H1 (cell line): ENCODE measurements at regions not wholly inside any gene's neighbourhood (a gene's known extent, or its start where the extent isn't known, plus 50 kb on each side); places are given as distances from the start of the nearest gene placed in this dataset.

Source experiments
- KDM4A ChIP-seq: IDR thresholded peaks from one replicate; pipeline ENCODE4 v1.7.1; 2012; ENCODE audit warnings: low read depth, mild to moderate bottlenecking, moderate library complexity, low read length, inconsistent platforms; ENCODE audit not compliant: severe bottlenecking
- PHF8 ChIP-seq: fragments of 200-600 bp; sonication (generic); conservative IDR thresholded peaks from 2 replicates; pipeline ENCODE4 v1.7.1; 2012; ENCODE audit warnings: low read depth, mild to moderate bottlenecking, inconsistent platforms, low read length, moderate library complexity
- SIN3A ChIP-seq, 2 experiments: IDR thresholded peaks in 1 of 2; conservative IDR thresholded peaks in 1 of 2; 2 replicates each; pipeline ENCODE4 v1.6.1; 2011 to 2012; ENCODE audit warnings: low read length in 2 of 2, improper control_type of control experiment in 1 of 2, low read depth in 1 of 2, mild to moderate bottlenecking in 1 of 2
- SRF ChIP-seq: IDR thresholded peaks from 2 replicates; pipeline ENCODE4 v1.6.1; 2011; ENCODE audit warnings: mild to moderate bottlenecking, low read depth, low read length, moderate library complexity
- TAF1 ChIP-seq: IDR thresholded peaks from 2 replicates; pipeline ENCODE4 v1.6.1; 2011; ENCODE audit warnings: mild to moderate bottlenecking, low read depth, low read length

GRCh38 chr3:102192575-102192974, 242.2 kb upstream of the ZPLD1 start (continued):
- TF ChIP-seq KDM4A: no peak
- no peak for TF ChIP-seq SIN3A (conservative IDR thresholded peaks at IDR 0.05 in 1 of 2, IDR thresholded peaks at IDR 0.05 in 1 of 2; ENCODE audit: low read depth in 1 of 2, low read length in 2 of 2)
- TF ChIP-seq TAF1: no peak
- TF ChIP-seq SRF: no peak
- no peak for TF ChIP-seq PHF8
